RWPE2 (cell line): ENCODE measurements at regions not wholly inside any gene's neighbourhood (a gene's known extent, or its start where the extent isn't known, plus 50 kb on each side); places are given as distances from the start of the nearest gene placed in this dataset.

Experiments used
- ATAC-seq: fragments of 200-7000 bp; cut with Tn5 transposase; 3 replicates; pipeline ENCODE4 v1.9.1; 2021; ENCODE audit warnings: low read depth
- DNase-seq: peaks from one replicate; pipeline ENCODE4 v3.0.0-alpha.2; 2020; ENCODE audit warnings: low spot score
- H3K27ac ChIP-seq: fragments of 450-650 bp; 2 replicates; pipeline ENCODE4 v1.5.1; 2017; ENCODE audit warnings: mild to moderate bottlenecking; ENCODE audit not compliant: poor library complexity, severe bottlenecking
- H3K27me3 ChIP-seq: fragments of 250-450 bp; sonication (Bioruptor Pico); 2 replicates; pipeline ENCODE4 v1.5.1; 2021; ENCODE audit warnings: mild to moderate bottlenecking, moderate library complexity; ENCODE audit not compliant: insufficient read depth, poor library complexity, severe bottlenecking
- H3K36me3 ChIP-seq: fragments of 250-450 bp; sonication (Bioruptor Pico); 2 replicates; pipeline ENCODE4 v1.5.1; 2020; ENCODE audit warnings: low read depth, mild to moderate bottlenecking, moderate library complexity
- H3K4me1 ChIP-seq: fragments of 250-450 bp; sonication (Bioruptor Pico); 2 replicates; pipeline ENCODE4 v1.5.1; 2021; ENCODE audit warnings: mild to moderate bottlenecking, moderate library complexity; ENCODE audit not compliant: insufficient read depth, poor library complexity, severe bottlenecking
- H3K4me3 ChIP-seq: fragments of 250-450 bp; sonication (Bioruptor Pico); 2 replicates; pipeline ENCODE4 v1.5.1; 2021; ENCODE audit warnings: mild to moderate bottlenecking, moderate library complexity; ENCODE audit not compliant: severe bottlenecking
- H3K9me3 ChIP-seq: fragments of 250-450 bp; sonication (Bioruptor Pico); 2 replicates; pipeline ENCODE4 v1.5.1; 2021; ENCODE audit warnings: mild to moderate bottlenecking, moderate library complexity; ENCODE audit not compliant: severe bottlenecking
- TF ChIP-seq, protein P1 (sequence below): fragments of 450-650 bp; IDR thresholded peaks from one replicate; pipeline ENCODE4 v1.5.1; 2017; ENCODE audit warnings: mild to moderate bottlenecking, moderate library complexity; ENCODE audit not compliant: poor library complexity, severe bottlenecking

- H3K4me1 ChIP-seq: no peaks in the 10 kb centered on the region
- no peak overlapping the region for H3K4me3 ChIP-seq
- TF ChIP-seq, protein P1, sequence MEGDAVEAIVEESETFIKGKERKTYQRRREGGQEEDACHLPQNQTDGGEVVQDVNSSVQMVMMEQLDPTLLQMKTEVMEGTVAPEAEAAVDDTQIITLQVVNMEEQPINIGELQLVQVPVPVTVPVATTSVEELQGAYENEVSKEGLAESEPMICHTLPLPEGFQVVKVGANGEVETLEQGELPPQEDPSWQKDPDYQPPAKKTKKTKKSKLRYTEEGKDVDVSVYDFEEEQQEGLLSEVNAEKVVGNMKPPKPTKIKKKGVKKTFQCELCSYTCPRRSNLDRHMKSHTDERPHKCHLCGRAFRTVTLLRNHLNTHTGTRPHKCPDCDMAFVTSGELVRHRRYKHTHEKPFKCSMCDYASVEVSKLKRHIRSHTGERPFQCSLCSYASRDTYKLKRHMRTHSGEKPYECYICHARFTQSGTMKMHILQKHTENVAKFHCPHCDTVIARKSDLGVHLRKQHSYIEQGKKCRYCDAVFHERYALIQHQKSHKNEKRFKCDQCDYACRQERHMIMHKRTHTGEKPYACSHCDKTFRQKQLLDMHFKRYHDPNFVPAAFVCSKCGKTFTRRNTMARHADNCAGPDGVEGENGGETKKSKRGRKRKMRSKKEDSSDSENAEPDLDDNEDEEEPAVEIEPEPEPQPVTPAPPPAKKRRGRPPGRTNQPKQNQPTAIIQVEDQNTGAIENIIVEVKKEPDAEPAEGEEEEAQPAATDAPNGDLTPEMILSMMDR: no peak
- H3K9me3 ChIP-seq: no peaks in the 10 kb centered on the region
- DNase-seq (no peak), ATAC-seq (no peak)
- no peak overlapping the region for H3K27ac ChIP-seq
- H3K36me3 ChIP-seq: no peaks in the 10 kb centered on the region
- H3K27me3 ChIP-seq: peaks cover 9% of the 10 kb centered on the region
Measured at GRCh38 chr13:61905054-61905453, 489.4 kb upstream of the PCDH20 start.

- Histone ChIP-seq H3K4me3 (no peak overlapping the region), H3K27me3 (peaks cover 16% of the 10 kb centered on the region), H3K9me3 (no peaks in the 10 kb centered on the region), H3K27ac (no peak overlapping the region), H3K4me1 (no peaks in the 10 kb centered on the region), H3K36me3 (no peaks in the 10 kb centered on the region)
- ATAC-seq (no peak), DNase-seq (no peak)
- TF ChIP-seq, protein P1: no peak
Measured at GRCh38 chr13:61901946-61902541, 486.4 kb upstream of the PCDH20 start.

GRCh38 chr13:61900033-61900432 lies 484.4 kb upstream of the PCDH20 start:
- DNase-seq (no peak), ATAC-seq (no peak)
- TF ChIP-seq, protein P1: no peak
- Histone ChIP-seq H3K36me3 (no peaks in the 10 kb centered on the region), H3K4me1 (no peaks in the 10 kb centered on the region), H3K27me3 (peaks cover 21% of the 10 kb centered on the region), H3K27ac (no peak overlapping the region), H3K4me3 (no peak overlapping the region), H3K9me3 (no peaks in the 10 kb centered on the region)

DNA sequence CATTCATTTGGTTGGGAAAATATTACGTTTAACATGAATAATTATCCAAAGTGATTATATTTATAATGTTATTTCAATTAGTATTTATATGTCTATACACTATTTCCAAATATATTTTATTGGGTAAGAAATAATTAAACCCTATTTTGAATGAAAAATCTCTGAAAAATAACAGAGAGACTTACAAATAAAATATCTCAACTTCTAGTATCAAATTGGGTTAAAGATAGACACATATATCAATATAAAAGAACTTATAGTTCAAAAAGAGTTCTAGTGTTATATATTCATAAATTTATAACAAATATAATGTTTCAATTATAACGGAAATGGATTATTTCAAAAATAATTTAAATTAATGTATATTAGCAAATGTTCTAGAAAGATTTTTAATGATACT lies 482.6 kb upstream of the PCDH20 start:
- Histone ChIP-seq H3K4me1 (no peaks in the 10 kb centered on the region), H3K36me3 (no peaks in the 10 kb centered on the region), H3K9me3 (no peaks in the 10 kb centered on the region), H3K4me3 (no peak overlapping the region), H3K27ac (no peak overlapping the region), H3K27me3 (peaks cover 21% of the 10 kb centered on the region)
- DNase-seq: no peak
- TF ChIP-seq, protein P1: no peak
- ATAC-seq: no peak

GRCh38 chr13:61891401-61891800 lies 475.8 kb upstream of the PCDH20 start:
- H3K27ac ChIP-seq: no peak overlapping the region
- no peak overlapping the region for H3K4me3 ChIP-seq
- no peak for DNase-seq
- no peak for ATAC-seq
- H3K27me3 ChIP-seq: peaks cover 9% of the 10 kb centered on the region
- TF ChIP-seq, protein P1: no peak
- H3K36me3 ChIP-seq: no peaks in the 10 kb centered on the region
- H3K9me3 ChIP-seq: no peaks in the 10 kb centered on the region
- H3K4me1 ChIP-seq: no peaks in the 10 kb centered on the region
